HG02588 (cell line): ENCODE measurements at regions not wholly inside any gene's neighbourhood (a gene's known extent, or its start where the extent isn't known, plus 50 kb on each side); places are given as distances from the start of the nearest gene placed in this dataset.

Source experiments
- ATAC-seq: cut with Tn5 transposase; IDR thresholded peaks from one replicate; pipeline ENCODE4 v1.9.1; 2021; ENCODE audit warnings: mild to moderate bottlenecking, moderate library complexity; ENCODE audit not compliant: unreplicated experiment

DNA sequence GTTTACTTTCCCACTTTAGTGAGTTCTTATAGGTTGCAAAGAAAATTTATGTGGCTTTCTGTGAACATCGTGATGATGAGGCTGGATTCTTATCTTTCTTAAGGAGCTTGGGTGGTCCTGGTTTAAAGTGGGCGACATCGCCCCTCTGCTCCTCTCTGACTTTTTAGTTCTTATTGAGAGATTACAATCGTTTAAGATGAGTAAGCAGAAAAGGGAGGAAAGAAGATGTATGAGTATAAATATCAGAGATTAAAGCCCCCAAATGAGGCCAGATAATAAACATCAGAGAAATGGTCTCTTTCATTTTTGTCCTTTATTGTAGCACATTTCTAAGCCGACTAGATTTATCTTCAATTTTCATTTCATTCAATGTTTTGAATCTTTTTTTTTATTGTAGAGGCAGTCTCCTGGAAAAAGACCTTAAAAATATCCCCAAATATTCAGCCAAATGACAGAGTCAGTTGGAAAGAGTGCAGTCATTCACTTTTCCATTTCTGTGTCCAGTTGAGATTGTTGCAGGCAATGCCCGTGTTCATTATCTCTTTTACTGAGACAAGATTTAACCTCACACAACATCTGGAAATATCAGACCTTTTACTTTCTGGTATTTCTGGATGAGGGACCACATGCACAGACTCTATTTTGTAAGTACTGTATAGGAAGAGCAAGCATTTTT lies 62.0 kb upstream of the PDE7B start:
- no peak for ATAC-seq

DNA sequence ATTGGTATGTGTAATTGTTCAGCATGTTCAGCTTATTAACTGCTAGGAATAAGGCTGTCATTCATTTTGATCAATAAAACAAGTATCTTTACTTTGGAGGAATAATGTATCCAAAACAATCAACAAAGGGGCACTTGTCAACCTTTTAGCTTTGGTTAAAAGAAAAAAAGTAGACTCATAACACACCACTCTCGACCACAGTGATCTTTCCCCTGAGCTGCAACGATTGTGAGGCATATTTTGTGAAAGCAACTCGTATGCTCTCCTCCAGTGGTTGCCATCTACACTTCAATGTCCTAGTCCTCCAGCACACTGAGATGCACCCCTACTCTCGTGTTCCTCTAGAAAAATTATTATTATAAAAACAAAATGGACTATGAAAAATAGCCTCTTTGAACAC lies 60.1 kb upstream of the PDE7B start:
- ATAC-seq = no peak

- no peak for ATAC-seq
These were observed 54.7 kb upstream of the PDE7B start for GRCh38 chr6:135796643-135797305.

GRCh38 chr6:135797361-135797760 lies 54.1 kb upstream of the PDE7B start:
- ATAC-seq = no peak

GRCh38 chr6:135798751-135799515 lies 52.6 kb upstream of the PDE7B start:
- no peak for ATAC-seq
